ENCODE measurements at regions not wholly inside any gene's neighbourhood (a gene's known extent, or its start where the extent isn't known, plus 50 kb on each side); places are given as distances from the start of the nearest gene placed in this dataset.

GRCh38 chr10:91036807-91037411, 116.0 kb upstream of the ANKRD1 start:
- DNase-seq (ENCODE audit: low read depth): no peak

DNA sequence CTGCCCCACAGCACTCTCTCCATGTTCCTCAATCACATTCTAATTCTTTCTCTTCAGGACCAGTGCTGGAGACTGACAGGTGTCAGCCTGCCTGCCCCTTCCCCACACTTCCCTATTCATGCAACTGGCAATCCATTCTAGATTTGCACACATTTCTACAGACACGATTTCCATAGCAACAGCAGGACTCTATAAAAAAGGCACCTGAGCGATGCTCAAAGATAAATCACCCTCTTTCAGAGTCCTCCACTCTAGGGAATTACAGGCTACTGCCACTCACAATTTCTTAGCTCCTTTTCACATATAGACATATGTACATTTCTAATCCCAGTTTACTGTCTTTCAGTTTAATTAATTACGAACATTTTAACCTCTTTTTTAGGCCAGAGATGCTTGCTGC, 118.1 kb upstream of the ANKRD1 start:
- DNase-seq (ENCODE audit: low read depth): no peak

DNA sequence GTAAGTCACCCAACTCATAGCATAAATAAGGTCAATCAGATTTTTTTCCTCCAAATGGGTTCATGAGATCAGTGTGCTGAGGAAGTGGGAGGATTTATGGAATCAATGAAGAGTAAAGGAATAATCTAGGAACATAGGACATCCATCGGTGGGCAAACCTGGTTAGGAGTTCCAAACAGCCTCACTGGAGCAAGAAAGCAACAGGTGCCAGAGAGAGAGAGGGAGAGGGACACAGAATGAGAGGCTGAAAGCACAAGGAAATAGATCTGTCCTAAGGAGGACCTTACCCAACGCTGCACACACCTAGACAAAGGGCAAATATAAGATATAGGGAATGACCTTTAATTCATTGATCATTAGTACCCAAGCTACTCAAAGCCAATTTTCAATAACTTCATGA, 119.5 kb upstream of the ANKRD1 start:
- no peak for DNase-seq (ENCODE audit: low read depth)

- no peak for DNase-seq (ENCODE audit: low read depth)
These were observed 121.2 kb upstream of the ANKRD1 start for GRCh38 chr10:91042069-91042468.

GRCh38 chr10:91043173-91043910, 122.5 kb upstream of the ANKRD1 start:
- no peak for DNase-seq (ENCODE audit: low read depth)

GRCh38 chr10:91046869-91047268, 126.0 kb upstream of the ANKRD1 start:
- DNase-seq (ENCODE audit: low read depth): no peak

- no peak for DNase-seq (ENCODE audit: low read depth)
These were observed 127.5 kb upstream of the ANKRD1 start for GRCh38 chr10:91048380-91048779.

DNA sequence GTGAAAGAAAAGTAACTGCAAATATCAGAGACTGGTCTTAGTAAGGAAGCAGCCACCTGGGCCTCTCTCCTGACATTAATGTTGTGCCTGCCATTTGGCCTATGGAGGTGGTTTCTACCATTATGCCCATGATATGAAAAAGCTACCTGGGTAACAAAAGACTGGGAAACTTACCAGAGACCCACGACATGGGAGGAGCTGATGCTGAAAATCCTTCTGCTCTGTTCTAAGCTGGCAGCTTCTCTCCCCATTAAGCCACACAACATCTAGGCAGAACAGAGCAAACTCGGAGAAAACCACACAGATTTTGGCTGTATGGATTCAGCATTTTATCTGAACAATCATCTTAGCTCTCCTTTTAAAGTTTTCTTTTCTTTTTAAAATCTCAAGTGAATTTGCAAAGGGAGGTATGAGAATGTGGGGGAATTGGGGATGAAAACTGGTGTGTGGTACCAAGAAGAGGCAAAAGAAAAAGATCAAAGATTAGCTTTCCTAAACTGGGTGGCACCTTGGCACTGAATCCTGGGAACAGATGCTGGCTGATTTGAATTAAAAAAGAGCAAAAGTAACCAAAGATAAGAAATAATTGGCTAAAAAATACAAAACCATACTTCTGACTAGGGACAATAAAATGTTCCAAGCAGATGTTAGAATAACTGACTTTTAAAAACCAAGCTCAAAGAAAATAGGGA, 128.6 kb upstream of the ANKRD1 start:
- DNase-seq (ENCODE audit: low read depth): no peak

DNA sequence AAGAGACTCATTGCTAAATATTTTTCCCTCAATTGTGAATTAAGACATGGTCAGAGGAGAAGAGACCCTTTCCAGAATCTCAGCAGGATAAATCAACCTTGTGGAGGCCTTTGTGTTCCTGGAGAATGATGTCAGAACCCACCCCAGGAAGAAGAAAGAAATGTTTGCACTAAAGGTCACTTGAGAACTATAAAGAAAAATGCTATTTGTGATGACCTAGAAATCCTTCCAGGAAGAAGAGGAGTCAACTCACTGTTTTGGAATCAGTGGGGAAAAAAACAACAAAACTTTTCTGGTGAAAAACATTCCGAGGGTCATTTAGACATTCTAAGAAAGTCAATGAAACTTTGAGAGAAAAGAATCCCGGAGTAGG, 129.1 kb upstream of the ANKRD1 start:
- DNase-seq (ENCODE audit: low read depth): no peak

DNA sequence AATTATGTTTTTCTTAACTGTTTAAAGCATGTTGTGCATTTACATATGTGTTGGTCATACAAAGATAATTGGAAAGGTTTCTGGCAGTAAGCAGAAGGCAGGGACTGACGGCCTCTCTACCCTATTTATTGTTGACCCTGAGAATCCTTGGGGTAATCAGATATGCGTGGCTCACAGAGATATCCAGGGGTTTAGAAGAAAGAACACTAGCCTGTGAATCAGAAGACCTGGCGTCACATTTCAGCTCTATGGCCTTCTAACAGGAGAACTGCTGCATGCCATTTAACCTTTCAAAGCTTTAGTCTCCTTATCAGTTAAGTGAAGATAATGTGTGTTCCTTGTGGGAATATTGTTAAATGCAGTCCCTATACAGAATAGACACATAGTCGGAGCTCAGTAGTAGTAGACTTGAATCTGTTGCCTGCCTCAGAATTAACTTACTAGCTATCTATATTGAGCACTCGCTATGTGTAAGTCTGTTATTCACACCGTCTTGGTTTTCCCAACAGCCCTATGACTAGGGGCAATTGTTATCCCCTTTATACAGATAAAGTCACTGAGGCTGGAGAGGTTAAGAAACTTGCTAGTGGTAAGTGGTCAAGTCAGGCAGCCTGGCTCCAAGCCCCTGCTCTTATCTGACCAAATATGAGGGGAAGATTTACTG, 129.6 kb upstream of the ANKRD1 start:
- DNase-seq (ENCODE audit: low read depth): no peak

GRCh38 chr10:91051829-91052228, 130.9 kb upstream of the ANKRD1 start:
- no peak for DNase-seq (ENCODE audit: low read depth)

- DNase-seq (ENCODE audit: low read depth): no peak
These were observed 133.4 kb upstream of the ANKRD1 start for GRCh38 chr10:91054325-91054724.

GRCh38 chr10:91061187-91061586, 140.3 kb upstream of the ANKRD1 start:
- DNase-seq (ENCODE audit: low read depth): no peak

DNA sequence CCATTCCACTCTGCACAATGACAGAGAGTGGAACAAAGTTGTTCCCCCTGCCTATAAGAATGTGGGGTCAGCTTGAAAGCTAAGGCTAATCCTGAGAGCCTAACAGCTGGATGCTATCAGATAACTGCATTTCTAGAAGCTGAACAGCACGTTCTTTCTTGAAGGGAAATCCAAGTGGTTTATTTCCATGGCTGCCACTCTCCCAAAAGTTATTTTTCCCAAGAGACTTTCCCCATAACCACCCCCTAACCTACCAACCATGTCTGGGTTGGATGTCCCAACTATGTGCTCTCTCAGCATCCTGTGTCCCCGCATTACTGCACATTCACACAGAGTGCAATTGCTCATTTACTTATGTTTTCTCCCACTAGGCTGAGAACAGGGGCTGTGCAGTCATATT, 140.7 kb upstream of the ANKRD1 start:
- no peak for DNase-seq (ENCODE audit: low read depth)

GRCh38 chr10:91062091-91062490, 141.2 kb upstream of the ANKRD1 start:
- no peak for DNase-seq (ENCODE audit: low read depth)

- no peak for DNase-seq (ENCODE audit: low read depth)
These were observed 148.7 kb upstream of the PCGF5 start for GRCh38 chr10:91071786-91072185.

DNA sequence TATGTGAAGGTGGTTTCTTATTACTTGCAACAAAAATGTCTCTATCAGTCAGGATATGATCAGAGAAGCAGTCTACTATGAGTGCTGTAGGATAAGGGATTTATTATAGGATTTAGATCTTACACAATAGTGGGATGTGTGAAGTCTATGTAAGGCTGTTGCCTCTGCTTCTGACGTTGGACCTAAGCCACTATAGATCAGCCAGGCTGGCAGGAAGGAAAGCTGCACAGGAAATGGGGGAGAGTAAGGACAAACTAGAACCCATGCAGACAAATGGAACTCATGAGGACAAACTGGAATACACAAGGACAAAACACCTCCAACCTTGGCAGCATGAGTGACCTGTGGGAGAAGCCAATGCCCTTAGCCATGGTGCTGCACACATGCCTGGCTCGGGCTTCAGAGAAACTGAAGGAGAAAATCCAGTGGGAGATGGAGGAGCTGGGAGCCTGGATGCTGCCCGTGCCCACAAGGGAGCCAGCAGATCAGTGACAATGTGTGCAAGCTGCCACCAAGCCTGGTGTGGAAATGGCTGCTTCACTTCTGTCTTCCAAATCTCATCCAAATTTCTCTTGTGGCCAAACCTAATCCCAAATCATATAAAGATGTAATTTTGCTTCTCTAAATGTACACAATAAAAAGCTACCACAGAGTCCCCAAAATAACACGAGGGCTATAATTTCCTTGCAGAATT, 147.0 kb upstream of the PCGF5 start:
- DNase-seq (ENCODE audit: low read depth): no peak

GRCh38 chr10:91076991-91077548, 143.4 kb upstream of the PCGF5 start:
- DNase-seq (ENCODE audit: low read depth): no peak

DNA sequence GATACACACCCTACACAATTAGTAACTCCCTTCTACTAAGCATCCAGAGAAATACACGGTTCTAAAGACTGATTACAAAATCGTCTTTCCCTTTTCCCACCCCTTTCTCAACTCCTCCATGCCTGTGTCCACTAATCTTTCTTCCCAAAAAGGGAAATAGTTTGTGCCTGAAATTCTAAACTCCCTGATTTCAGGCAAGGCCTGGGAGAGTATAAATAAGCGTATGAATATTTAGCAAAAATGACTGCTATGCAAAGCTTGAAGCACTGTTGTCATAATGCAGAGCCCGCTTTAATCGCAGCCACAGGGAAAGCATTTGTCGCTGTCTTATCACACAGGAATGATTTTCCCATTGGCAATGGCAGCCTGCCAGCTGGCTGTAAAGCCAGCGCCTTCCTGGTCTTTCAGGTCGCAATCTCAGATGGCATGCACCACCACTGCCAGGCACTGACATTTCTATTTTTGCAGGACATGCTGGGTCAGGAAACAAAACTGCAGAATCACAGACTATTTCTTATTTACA, 142.9 kb upstream of the PCGF5 start:
- no peak for DNase-seq (ENCODE audit: low read depth)

GRCh38 chr10:91080776-91081175, 139.7 kb upstream of the PCGF5 start:
- DNase-seq (ENCODE audit: low read depth): no peak

DNA sequence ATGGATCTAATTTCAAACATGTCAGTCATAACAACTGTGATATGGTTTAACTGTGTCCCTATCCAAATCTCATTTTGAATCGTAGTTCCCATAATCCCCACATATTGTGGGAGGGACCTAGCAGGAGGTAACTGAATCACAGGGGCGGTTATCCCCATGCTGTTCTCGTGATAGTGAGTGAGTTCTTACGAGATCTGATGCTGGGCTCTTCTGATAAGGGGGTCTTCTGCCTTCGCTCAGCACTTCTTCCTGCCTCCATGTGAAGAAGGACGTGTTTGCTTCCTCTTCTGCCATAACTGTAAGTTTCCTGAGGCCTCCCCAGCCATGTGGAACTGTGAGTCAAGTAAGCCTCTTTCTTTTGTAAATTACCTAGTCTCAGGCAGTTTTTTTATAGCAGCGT, 138.0 kb upstream of the PCGF5 start:
- DNase-seq (ENCODE audit: low read depth): no peak
